Panc1 (cell line): ENCODE measurements at regions not wholly inside any gene's neighbourhood (a gene's known extent, or its start where the extent isn't known, plus 50 kb on each side); places are given as distances from the start of the nearest gene placed in this dataset.

Source experiments
- POLR2AphosphoS5 ChIP-seq: IDR thresholded peaks from 2 replicates; pipeline ENCODE4 v1.6.1; 2012; ENCODE audit warnings: mild to moderate bottlenecking, low read depth, low read length, moderate library complexity
- SIN3A ChIP-seq: IDR thresholded peaks from 2 replicates; pipeline ENCODE4 v1.6.1; 2012; ENCODE audit warnings: low read depth, mild to moderate bottlenecking, low read length, moderate library complexity, borderline replicate concordance; ENCODE audit not compliant: insufficient read depth
- TCF7L2 ChIP-seq: IDR thresholded peaks from 2 replicates; pipeline ENCODE4 v1.6.1; 2011; ENCODE audit warnings: mild to moderate bottlenecking, low read depth, low read length, inconsistent platforms
- TF ChIP-seq, protein P1 (sequence below): fragments of 450-650 bp; IDR thresholded peaks from 2 replicates; pipeline ENCODE4 v1.5.1; 2017; ENCODE audit warnings: mild to moderate bottlenecking

DNA sequence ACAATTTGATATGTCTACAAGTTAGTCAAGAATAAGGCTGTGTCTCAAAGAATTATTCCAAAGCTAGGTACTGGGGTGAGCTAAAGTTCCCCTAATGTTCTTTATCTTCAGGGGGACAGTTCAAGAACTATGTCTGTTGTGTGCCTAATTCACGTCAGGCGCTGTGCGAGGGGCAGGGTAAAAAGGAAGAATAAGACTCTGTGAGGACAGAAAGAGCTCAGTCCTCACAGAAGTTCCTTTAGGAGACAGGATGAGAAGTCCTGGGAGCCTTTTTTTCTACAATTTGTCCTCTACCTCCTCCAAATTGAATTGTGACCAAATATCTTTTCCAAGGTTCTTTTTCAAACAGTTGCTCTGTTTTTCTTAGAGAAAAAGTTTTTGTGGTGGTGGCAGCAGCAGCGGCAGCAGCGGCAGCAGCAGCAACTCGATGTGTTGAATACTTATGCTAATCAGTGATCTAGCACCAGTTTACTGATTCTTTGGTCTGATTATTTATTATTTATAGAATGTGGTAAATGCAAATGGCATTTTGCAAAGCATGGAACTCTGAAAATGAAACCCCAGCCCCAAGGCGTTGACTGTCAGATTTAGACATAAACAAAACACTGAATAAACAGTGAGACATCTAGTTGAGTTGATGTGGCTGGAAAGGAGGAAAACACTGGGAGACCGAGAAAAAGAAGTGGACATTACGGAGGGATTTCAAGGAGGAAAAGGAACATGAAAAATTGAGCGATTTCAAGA is 88.6 kb downstream of the GTPBP8 start:
- TF ChIP-seq TCF7L2 (no peak), POLR2AphosphoS5 (no peak), SIN3A (no peak)
- TF ChIP-seq, protein P1, sequence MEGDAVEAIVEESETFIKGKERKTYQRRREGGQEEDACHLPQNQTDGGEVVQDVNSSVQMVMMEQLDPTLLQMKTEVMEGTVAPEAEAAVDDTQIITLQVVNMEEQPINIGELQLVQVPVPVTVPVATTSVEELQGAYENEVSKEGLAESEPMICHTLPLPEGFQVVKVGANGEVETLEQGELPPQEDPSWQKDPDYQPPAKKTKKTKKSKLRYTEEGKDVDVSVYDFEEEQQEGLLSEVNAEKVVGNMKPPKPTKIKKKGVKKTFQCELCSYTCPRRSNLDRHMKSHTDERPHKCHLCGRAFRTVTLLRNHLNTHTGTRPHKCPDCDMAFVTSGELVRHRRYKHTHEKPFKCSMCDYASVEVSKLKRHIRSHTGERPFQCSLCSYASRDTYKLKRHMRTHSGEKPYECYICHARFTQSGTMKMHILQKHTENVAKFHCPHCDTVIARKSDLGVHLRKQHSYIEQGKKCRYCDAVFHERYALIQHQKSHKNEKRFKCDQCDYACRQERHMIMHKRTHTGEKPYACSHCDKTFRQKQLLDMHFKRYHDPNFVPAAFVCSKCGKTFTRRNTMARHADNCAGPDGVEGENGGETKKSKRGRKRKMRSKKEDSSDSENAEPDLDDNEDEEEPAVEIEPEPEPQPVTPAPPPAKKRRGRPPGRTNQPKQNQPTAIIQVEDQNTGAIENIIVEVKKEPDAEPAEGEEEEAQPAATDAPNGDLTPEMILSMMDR, result no peak
